ENCODE measurements at regions not wholly inside any gene's neighbourhood (a gene's known extent, or its start where the extent isn't known, plus 50 kb on each side); places are given as distances from the start of the nearest gene placed in this dataset.

- CTCF ChIA-PET, result no interaction called here
- Histone ChIP-seq H3K79me2 (ENCODE audit: control insufficient read depth, insufficient read depth, low read length) (no peaks in the 10 kb centered on the region), H3K4me2 (ENCODE audit: insufficient read depth, low read length) (no peak overlapping the region), H2AFZ (ENCODE audit: low read depth, low read length) (no peak overlapping the region), H3K36me3 (ENCODE audit: control insufficient read depth in 2 of 2, extremely low read depth in 1 of 2, insufficient read depth in 2 of 2, low read length in 2 of 2) (no peaks in the 10 kb centered on the region), H3K9me1 (replicated peaks; ENCODE audit: control insufficient read depth, extremely low read depth, insufficient read depth, low read length) (no peaks in the 10 kb centered on the region), H3K4me3 (replicated peaks in 1 of 3; ENCODE audit: insufficient read depth in 1 of 3, low read depth in 1 of 3, low read length in 3 of 3) (no peak overlapping the region), H3K27me3 (ENCODE audit: control insufficient read depth in 2 of 2, insufficient read depth in 2 of 2, low read length in 2 of 2) (no peaks in the 10 kb centered on the region), H4K20me1 (replicated peaks; ENCODE audit: control insufficient read depth, extremely low read depth, insufficient read depth, low read length) (no peaks in the 10 kb centered on the region), H3K4me1 (ENCODE audit: control insufficient read depth, extremely low read depth, insufficient read depth, low read length) (no peaks in the 10 kb centered on the region), H3K9ac (replicated peaks; ENCODE audit: extremely low read depth, insufficient read depth, low read length) (no peak overlapping the region), H3K9me3 (replicated peaks; ENCODE audit: control insufficient read depth, insufficient read depth, low read length) (no peaks in the 10 kb centered on the region), H3K27ac (ENCODE audit: insufficient read depth, low read depth, low read length) (no peak overlapping the region)
- POLR2A ChIA-PET, result no interaction called here
- no TSS peak for BruUV-seq (replicated peaks)
- intact Hi-C loops (cut with micrococcal nuclease), result no loop called here
- dilution Hi-C loops (cut with MboI; ENCODE audit: extremely low pct_ligation_motif_present, low sequenced_read_pairs), result no loop called here
- TF ChIP-seq FOS (IDR thresholded peaks at IDR 0.05; ENCODE audit: borderline replicate concordance, insufficient read depth, low read length), result no peak
- no peak for TF ChIP-seq MYC (IDR thresholded peaks at IDR 0.05; ENCODE audit: low read depth, low read length)
- TF ChIP-seq POLR2AphosphoS5 (IDR thresholded peaks at IDR 0.05; ENCODE audit: insufficient read depth, low read depth, low read length), result no peak
- no peak for TF ChIP-seq JUN (IDR thresholded peaks at IDR 0.05; ENCODE audit: borderline replicate concordance, insufficient read depth, insufficient read length, low read depth)
- FAIRE-seq (no peak), DNase-seq (ENCODE audit: low read depth, low spot score) (no peak)
These were observed 538.7 kb downstream of the HAPSTR1 start for GRCh38 chr16:9630119-9630518.

- no peaks in the 10 kb centered on the region for H3K9me1 ChIP-seq (replicated peaks; ENCODE audit: control insufficient read depth, extremely low read depth, insufficient read depth, low read length)
- H3K9me3 ChIP-seq (replicated peaks; ENCODE audit: control insufficient read depth, insufficient read depth, low read length), result no peaks in the 10 kb centered on the region
- POLR2A ChIA-PET, result no interaction called here
- CTCF ChIA-PET, result no interaction called here
- H3K4me3 ChIP-seq (replicated peaks in 1 of 3; ENCODE audit: insufficient read depth in 1 of 3, low read depth in 1 of 3, low read length in 3 of 3), result no peak overlapping the region
- H3K9ac ChIP-seq (replicated peaks; ENCODE audit: extremely low read depth, insufficient read depth, low read length), result no peak overlapping the region
- dilution Hi-C loops (cut with MboI; ENCODE audit: extremely low pct_ligation_motif_present, low sequenced_read_pairs), result no loop called here
- FAIRE-seq, result no peak
- H3K4me1 ChIP-seq (ENCODE audit: control insufficient read depth, extremely low read depth, insufficient read depth, low read length), result no peaks in the 10 kb centered on the region
- H3K27me3 ChIP-seq (ENCODE audit: control insufficient read depth in 2 of 2, insufficient read depth in 2 of 2, low read length in 2 of 2), result no peaks in the 10 kb centered on the region
- no peak for DNase-seq (ENCODE audit: low read depth, low spot score)
- no peak overlapping the region for H3K27ac ChIP-seq (ENCODE audit: insufficient read depth, low read depth, low read length)
- no peaks in the 10 kb centered on the region for H3K79me2 ChIP-seq (ENCODE audit: control insufficient read depth, insufficient read depth, low read length)
- TF ChIP-seq, protein P1, sequence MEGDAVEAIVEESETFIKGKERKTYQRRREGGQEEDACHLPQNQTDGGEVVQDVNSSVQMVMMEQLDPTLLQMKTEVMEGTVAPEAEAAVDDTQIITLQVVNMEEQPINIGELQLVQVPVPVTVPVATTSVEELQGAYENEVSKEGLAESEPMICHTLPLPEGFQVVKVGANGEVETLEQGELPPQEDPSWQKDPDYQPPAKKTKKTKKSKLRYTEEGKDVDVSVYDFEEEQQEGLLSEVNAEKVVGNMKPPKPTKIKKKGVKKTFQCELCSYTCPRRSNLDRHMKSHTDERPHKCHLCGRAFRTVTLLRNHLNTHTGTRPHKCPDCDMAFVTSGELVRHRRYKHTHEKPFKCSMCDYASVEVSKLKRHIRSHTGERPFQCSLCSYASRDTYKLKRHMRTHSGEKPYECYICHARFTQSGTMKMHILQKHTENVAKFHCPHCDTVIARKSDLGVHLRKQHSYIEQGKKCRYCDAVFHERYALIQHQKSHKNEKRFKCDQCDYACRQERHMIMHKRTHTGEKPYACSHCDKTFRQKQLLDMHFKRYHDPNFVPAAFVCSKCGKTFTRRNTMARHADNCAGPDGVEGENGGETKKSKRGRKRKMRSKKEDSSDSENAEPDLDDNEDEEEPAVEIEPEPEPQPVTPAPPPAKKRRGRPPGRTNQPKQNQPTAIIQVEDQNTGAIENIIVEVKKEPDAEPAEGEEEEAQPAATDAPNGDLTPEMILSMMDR (IDR thresholded peaks at IDR 0.05; ENCODE audit: extremely low read depth in 1 of 2, insufficient read depth in 1 of 2, low read depth in 1 of 2, low read length in 2 of 2), result no peak
- TF ChIP-seq GATA2 (IDR thresholded peaks at IDR 0.05; ENCODE audit: insufficient read depth, insufficient read length, low read depth, low read length) (no peak), FOS (IDR thresholded peaks at IDR 0.05; ENCODE audit: borderline replicate concordance, insufficient read depth, low read length) (no peak), JUN (IDR thresholded peaks at IDR 0.05; ENCODE audit: borderline replicate concordance, insufficient read depth, insufficient read length, low read depth) (no peak), POLR2AphosphoS5 (IDR thresholded peaks at IDR 0.05; ENCODE audit: insufficient read depth, low read depth, low read length) (no peak)
- TF ChIP-seq, protein P2, sequence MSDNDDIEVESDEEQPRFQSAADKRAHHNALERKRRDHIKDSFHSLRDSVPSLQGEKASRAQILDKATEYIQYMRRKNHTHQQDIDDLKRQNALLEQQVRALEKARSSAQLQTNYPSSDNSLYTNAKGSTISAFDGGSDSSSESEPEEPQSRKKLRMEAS (IDR thresholded peaks at IDR 0.05; ENCODE audit: insufficient read depth, insufficient read length), result no peak
- no peak overlapping the region for H2AFZ ChIP-seq (ENCODE audit: low read depth, low read length)
- H4K20me1 ChIP-seq (replicated peaks; ENCODE audit: control insufficient read depth, extremely low read depth, insufficient read depth, low read length), result no peaks in the 10 kb centered on the region
- BruUV-seq (replicated peaks), result no TSS peak
- intact Hi-C loops (cut with micrococcal nuclease), result no loop called here
- H3K36me3 ChIP-seq (ENCODE audit: control insufficient read depth in 2 of 2, extremely low read depth in 1 of 2, insufficient read depth in 2 of 2, low read length in 2 of 2), result no peaks in the 10 kb centered on the region
- H3K4me2 ChIP-seq (ENCODE audit: insufficient read depth, low read length), result no peak overlapping the region
These were observed 539.5 kb downstream of the HAPSTR1 start for GRCh38 chr16:9630985-9631384.
